ENCODE measurements at regions not wholly inside any gene's neighbourhood (a gene's known extent, or its start where the extent isn't known, plus 50 kb on each side); places are given as distances from the start of the nearest gene placed in this dataset.

GRCh38 chr4:62408454-62408853 lies 1208.3 kb downstream of the ADGRL3 start:
- TF ChIP-seq CTCF (IDR thresholded peaks at IDR 0.05) (no peak), POLR2A (IDR thresholded peaks at IDR 0.05) (no peak), POLR2AphosphoS5 (IDR thresholded peaks at IDR 0.05) (no peak)
